ENCODE measurements at regions not wholly inside any gene's neighbourhood (a gene's known extent, or its start where the extent isn't known, plus 50 kb on each side); places are given as distances from the start of the nearest gene placed in this dataset.

DNA sequence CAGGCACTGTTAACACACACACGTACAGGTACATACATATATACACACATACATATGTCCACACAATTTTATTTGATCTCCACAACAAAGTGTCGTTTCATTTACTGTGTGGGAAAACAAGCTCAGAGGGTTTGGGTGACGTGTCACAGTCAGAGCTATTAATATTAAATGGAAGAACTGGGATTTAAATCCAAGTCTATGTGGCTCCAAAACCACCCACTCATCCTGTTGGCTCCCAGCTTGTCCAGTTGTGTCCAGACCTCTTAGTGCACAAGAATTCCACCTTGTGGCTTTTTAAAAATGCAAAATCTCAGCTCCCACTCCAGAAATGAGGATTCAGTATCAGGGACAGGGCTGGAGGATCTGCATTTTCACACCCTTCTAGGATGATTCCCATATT is 52.3 kb upstream of the PTPDC1 start:
- no peak for TF ChIP-seq POLR2A (IDR thresholded peaks at IDR 0.05)
- TF ChIP-seq, protein P1, sequence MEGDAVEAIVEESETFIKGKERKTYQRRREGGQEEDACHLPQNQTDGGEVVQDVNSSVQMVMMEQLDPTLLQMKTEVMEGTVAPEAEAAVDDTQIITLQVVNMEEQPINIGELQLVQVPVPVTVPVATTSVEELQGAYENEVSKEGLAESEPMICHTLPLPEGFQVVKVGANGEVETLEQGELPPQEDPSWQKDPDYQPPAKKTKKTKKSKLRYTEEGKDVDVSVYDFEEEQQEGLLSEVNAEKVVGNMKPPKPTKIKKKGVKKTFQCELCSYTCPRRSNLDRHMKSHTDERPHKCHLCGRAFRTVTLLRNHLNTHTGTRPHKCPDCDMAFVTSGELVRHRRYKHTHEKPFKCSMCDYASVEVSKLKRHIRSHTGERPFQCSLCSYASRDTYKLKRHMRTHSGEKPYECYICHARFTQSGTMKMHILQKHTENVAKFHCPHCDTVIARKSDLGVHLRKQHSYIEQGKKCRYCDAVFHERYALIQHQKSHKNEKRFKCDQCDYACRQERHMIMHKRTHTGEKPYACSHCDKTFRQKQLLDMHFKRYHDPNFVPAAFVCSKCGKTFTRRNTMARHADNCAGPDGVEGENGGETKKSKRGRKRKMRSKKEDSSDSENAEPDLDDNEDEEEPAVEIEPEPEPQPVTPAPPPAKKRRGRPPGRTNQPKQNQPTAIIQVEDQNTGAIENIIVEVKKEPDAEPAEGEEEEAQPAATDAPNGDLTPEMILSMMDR (IDR thresholded peaks at IDR 0.05 in 4 of 5, conservative IDR thresholded peaks at IDR 0.05 in 1 of 5): no peak
